ENCODE measurements at regions not wholly inside any gene's neighbourhood (a gene's known extent, or its start where the extent isn't known, plus 50 kb on each side); places are given as distances from the start of the nearest gene placed in this dataset.

DNA sequence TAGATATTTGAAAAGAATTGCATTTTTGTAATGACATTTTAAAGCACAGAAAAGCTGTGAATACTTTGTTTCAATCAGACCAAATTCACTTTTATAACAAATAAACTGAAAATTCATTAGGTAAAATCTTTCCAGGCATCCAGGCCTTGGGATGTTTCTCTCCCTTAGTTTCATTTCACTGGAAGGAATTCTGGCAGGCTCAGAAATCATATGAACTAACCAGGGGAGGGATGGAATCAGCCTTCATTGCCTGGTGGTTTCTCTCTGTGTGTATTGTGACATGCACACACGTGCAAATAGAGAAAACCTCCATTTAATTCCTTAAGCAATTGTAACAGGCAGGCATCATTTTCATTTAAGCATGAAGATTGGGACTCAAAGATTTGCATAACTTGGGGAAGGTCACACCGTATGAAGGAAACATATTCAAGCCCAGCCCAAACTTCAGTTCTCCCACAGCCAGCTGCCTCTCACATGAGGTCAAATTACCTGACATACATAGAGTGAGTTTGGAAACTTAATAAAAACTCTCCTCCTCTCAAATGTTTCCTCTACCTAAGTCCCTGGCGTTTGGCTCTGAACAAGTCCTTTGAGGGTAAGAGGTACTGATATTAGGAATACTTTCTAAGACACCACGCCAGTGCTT lies 376.1 kb upstream of the MCTP2 start:
- no peak for TF ChIP-seq POLR2A (IDR thresholded peaks at IDR 0.05)
- TF ChIP-seq, protein P1, sequence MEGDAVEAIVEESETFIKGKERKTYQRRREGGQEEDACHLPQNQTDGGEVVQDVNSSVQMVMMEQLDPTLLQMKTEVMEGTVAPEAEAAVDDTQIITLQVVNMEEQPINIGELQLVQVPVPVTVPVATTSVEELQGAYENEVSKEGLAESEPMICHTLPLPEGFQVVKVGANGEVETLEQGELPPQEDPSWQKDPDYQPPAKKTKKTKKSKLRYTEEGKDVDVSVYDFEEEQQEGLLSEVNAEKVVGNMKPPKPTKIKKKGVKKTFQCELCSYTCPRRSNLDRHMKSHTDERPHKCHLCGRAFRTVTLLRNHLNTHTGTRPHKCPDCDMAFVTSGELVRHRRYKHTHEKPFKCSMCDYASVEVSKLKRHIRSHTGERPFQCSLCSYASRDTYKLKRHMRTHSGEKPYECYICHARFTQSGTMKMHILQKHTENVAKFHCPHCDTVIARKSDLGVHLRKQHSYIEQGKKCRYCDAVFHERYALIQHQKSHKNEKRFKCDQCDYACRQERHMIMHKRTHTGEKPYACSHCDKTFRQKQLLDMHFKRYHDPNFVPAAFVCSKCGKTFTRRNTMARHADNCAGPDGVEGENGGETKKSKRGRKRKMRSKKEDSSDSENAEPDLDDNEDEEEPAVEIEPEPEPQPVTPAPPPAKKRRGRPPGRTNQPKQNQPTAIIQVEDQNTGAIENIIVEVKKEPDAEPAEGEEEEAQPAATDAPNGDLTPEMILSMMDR (IDR thresholded peaks at IDR 0.05), result no peak
- intact Hi-C loops (cut with DNase I; ENCODE audit: low total_unique reads), result no loop called here
- no peak for DNase-seq (ENCODE audit: low spot score in 2 of 2)
- no peak overlapping the region for H3K4me3 ChIP-seq
- H3K27me3 ChIP-seq, result no peaks in the 10 kb centered on the region
- H3K36me3 ChIP-seq, result no peaks in the 10 kb centered on the region
- no peaks in the 10 kb centered on the region for H3K9me3 ChIP-seq
- H3K4me1 ChIP-seq, result no peaks in the 10 kb centered on the region
- H3K27ac ChIP-seq, result no peak overlapping the region

DNA sequence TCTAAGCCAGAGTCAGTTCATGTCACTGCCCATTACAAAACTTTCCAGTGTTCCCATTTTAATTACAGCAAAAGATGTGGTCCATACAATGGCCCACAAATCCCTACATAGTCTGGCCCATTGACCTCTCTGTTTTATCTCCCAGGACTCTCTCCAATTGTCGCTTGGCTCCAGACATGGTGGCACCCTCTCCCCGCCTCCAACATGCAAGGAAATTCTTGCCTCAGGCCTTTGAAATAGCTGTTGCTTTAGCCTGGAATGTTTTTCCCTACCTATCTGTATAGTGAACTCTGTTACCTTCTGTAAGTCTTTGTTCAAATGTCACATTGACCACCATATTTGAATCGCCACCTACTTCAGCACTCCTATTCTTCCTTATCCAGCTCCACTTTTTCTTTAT lies 377.3 kb upstream of the MCTP2 start:
- no peak overlapping the region for H3K4me3 ChIP-seq
- no peaks in the 10 kb centered on the region for H3K4me1 ChIP-seq
- no peak for TF ChIP-seq POLR2A (IDR thresholded peaks at IDR 0.05)
- TF ChIP-seq, protein P1 (IDR thresholded peaks at IDR 0.05), result no peak
- no peak for TF ChIP-seq POLR2AphosphoS5 (IDR thresholded peaks at IDR 0.05)
- H3K27me3 ChIP-seq, result no peaks in the 10 kb centered on the region
- H3K27ac ChIP-seq, result no peak overlapping the region
- intact Hi-C loops (cut with DNase I; ENCODE audit: low total_unique reads), result no loop called here
- DNase-seq (ENCODE audit: low spot score in 2 of 2), result no peak
- H3K9me3 ChIP-seq, result no peaks in the 10 kb centered on the region
- H3K36me3 ChIP-seq, result no peaks in the 10 kb centered on the region

DNA sequence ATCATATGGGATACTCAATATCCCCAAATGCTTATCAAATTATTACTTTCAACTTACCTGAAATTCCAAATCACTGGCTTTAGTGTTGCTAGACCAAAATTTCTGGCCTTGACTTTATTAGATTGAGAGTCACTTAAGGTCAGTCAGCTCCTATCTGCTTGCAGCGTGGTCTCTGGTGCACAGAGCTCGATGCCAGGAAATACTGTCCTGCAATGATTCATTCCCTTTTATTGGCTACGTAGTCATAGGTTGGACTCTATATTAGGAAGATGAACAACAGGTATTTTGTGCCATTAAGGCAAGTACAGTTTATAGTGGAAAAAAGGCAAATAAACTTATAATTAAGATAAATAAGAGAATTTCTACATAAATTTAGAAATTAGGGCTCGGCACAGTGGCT lies 378.6 kb upstream of the MCTP2 start:
- intact Hi-C loops (cut with DNase I; ENCODE audit: low total_unique reads), result no loop called here
- TF ChIP-seq, protein P1 (IDR thresholded peaks at IDR 0.05), result no peak
- no peak for TF ChIP-seq POLR2A (IDR thresholded peaks at IDR 0.05)
- TF ChIP-seq POLR2AphosphoS5 (IDR thresholded peaks at IDR 0.05), result no peak
- no peak overlapping the region for H3K4me3 ChIP-seq
- no peaks in the 10 kb centered on the region for H3K9me3 ChIP-seq
- H3K27ac ChIP-seq, result no peak overlapping the region
- no peaks in the 10 kb centered on the region for H3K36me3 ChIP-seq
- no peaks in the 10 kb centered on the region for H3K27me3 ChIP-seq
- H3K4me1 ChIP-seq, result no peaks in the 10 kb centered on the region
- no peak for DNase-seq (ENCODE audit: low spot score in 2 of 2)

DNA sequence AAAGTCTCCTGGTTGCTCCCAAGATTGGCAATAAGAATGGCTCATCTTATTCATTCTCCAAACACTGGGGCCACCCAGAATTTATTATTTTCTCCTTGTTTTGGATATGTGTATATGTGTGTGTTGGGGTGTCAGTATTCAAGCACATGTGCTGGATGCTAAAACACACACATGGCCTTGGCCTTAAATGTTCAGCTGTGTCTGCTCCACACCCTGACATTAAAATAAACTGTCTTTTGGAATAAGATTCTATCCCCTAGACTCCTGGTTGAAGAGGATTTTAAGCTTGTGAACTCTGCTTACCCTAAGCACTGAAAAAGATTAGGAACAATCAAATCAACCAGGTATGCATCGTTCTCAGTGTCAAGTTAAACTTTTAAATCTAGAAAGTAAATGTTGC lies 382.9 kb upstream of the MCTP2 start:
- Histone ChIP-seq H3K4me3 (no peak overlapping the region), H3K36me3 (no peaks in the 10 kb centered on the region), H3K4me1 (no peaks in the 10 kb centered on the region), H3K27ac (no peak overlapping the region), H3K9me3 (no peaks in the 10 kb centered on the region), H3K27me3 (no peaks in the 10 kb centered on the region)
- DNase-seq (ENCODE audit: low spot score in 2 of 2), result no peak
- TF ChIP-seq POLR2AphosphoS5 (IDR thresholded peaks at IDR 0.05), result no peak
- TF ChIP-seq, protein P1 (IDR thresholded peaks at IDR 0.05), result no peak
- TF ChIP-seq POLR2A (IDR thresholded peaks at IDR 0.05), result no peak
- intact Hi-C loops (cut with DNase I; ENCODE audit: low total_unique reads), result no loop called here

DNA sequence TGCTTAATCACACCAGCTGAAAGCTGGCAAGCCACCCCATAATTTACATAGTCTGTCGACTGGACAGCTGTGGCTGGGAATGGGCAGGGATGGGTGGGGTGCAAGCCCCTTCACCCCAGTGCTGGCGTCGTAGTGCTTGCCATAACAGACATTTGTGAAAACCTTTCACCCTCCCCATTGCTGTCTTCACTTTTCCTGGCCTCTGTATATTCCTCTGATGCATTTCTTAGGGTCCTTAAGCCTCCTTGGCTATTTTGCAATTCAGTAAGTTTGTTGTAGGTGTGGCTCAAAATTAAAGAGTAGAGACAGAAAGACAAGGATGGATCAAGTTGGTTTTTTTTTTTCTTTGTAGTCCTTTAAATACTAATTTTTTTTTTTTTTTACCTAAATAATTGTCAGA lies 383.3 kb upstream of the MCTP2 start:
- no peak for DNase-seq (ENCODE audit: low spot score in 2 of 2)
- Histone ChIP-seq H3K36me3 (no peaks in the 10 kb centered on the region), H3K9me3 (no peaks in the 10 kb centered on the region), H3K27me3 (no peaks in the 10 kb centered on the region), H3K27ac (peak overlapping the region in 1 of 2 donors; percentile 25), H3K4me3 (no peak overlapping the region), H3K4me1 (no peaks in the 10 kb centered on the region)
- TF ChIP-seq POLR2AphosphoS5 (IDR thresholded peaks at IDR 0.05) (no peak), POLR2A (IDR thresholded peaks at IDR 0.05) (no peak)
- TF ChIP-seq, protein P1 (IDR thresholded peaks at IDR 0.05), result no peak
- intact Hi-C loops (cut with DNase I; ENCODE audit: low total_unique reads), result no loop called here
